Heart left ventricle (tissue), 13 donors: ENCODE measurements at regions not wholly inside any gene's neighbourhood (a gene's known extent, or its start where the extent isn't known, plus 50 kb on each side); places are given as distances from the start of the nearest gene placed in this dataset.
"Not testable (repeated sequence)": the region's sequence is repeated elsewhere in the genome, so short reads cannot be mapped to it uniquely, and the experiment has no call there.

Experiments used
- CTCF ChIP-seq, 12 donors: fragments of 200-600 bp; sonication (generic) in 4 of 12; IDR thresholded peaks; one replicate each; pipeline versions ENCODE4 v1.5.0 to v1.8.0; 2018 to 2022; ENCODE audit warnings: antibody characterized with exemption in 12 of 12, mild to moderate bottlenecking in 5 of 12
- POLR2A ChIP-seq, 2 donors: fragments of 450-650 bp; IDR thresholded peaks; one replicate each; pipeline ENCODE4 v1.6.1; 2017; ENCODE audit warnings: antibody characterized with exemption in 2 of 2, mild to moderate bottlenecking in 2 of 2, moderate library complexity in 2 of 2
- donor health status: ischemic (EF 13 %, LVEDD 7.1; RV severe dilation, severe dysfunction).
- donor health status: DM: no; HTN: yes; CAD: no.
- donor health status: DM: no; HTN: no; CAD: no.
- donor health status: ischemic (EF 25% LVEDD 6.9; RV normal size, moderate dysfunction).
- donor health status: ischemic (EF 25% LVEDD 5.7; RV mildly dilated, moderate dysfunction).
- donor health status: ischemic (EF 35%, LVEDD 5.7; RV mildly dilated, moderate dysfunction).
- donor health status: nonischemic (EF 11% LVEDD 7.7; RV severe dilation, severe dysfunction).
- donor health status: DM: yes; HTN: yes; CAD: no.
- donor health status: PGD.
- donor health status: ischemic (EF 29% LVEDD 5.4; RV normal size, mild dysfunction).
- donor health status: nonischemic (EF 23%, LVEDD 6.1; RV moderate dilation, normal function).

- not testable (repeated sequence) for TF ChIP-seq CTCF, POLR2A (IDR thresholded peaks at IDR 0.05)
Measured at GRCh38 chr20:53862136-53862397, 208.3 kb downstream of the BCAS1 start.
